ENCODE measurements at regions not wholly inside any gene's neighbourhood (a gene's known extent, or its start where the extent isn't known, plus 50 kb on each side); places are given as distances from the start of the nearest gene placed in this dataset.

DNA sequence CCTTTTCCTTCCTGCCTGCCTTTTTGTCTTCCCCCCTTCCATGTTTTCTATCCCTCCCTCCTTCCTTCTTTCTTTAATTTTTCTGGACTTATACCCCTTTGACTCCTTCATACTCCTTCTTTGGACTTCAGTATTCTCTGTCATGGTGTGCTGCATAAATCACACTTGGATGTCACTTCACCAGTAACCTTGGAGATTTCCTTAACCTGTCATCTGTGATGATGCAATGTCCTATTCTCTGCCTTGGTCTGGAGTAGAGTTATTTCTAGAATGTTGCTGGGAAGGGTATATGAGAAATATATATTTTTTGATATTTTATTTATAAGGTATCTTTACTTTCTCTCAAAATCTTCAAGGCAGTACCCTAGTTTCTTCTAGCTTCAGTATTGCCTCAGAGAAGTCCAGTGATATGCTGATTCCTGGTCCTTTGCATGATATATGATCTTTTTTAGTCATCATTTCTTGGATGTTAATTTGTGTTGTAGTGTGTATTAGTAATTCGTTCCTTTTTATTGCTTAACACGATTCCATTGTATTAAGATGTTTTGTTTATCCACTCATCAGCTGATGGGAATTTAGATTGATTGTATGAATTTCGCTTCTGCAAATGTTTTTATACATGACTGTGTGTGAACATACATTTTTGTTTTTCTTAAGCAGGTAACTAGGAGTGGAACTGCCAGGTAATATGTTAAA lies 206.9 kb upstream of the MBL2 start:
- H3K4me1 ChIP-seq (replicated peaks; ENCODE audit: insufficient read depth) = no peaks in the 10 kb centered on the region
- no peaks in the 10 kb centered on the region for H3K36me3 ChIP-seq (ENCODE audit: low read depth)
- H3K27ac ChIP-seq = no peak overlapping the region
- intact Hi-C loops (cut with micrococcal nuclease; ENCODE audit: unreplicated experiment) = no loop called here
- no TSS peak for BruUV-seq (replicated peaks)
- POLR2A ChIA-PET (ENCODE audit: unreplicated experiment) = no interaction called here
- no peaks in the 10 kb centered on the region for H3K9me2 ChIP-seq (ENCODE audit: insufficient read depth)
- TF ChIP-seq, protein P1, sequence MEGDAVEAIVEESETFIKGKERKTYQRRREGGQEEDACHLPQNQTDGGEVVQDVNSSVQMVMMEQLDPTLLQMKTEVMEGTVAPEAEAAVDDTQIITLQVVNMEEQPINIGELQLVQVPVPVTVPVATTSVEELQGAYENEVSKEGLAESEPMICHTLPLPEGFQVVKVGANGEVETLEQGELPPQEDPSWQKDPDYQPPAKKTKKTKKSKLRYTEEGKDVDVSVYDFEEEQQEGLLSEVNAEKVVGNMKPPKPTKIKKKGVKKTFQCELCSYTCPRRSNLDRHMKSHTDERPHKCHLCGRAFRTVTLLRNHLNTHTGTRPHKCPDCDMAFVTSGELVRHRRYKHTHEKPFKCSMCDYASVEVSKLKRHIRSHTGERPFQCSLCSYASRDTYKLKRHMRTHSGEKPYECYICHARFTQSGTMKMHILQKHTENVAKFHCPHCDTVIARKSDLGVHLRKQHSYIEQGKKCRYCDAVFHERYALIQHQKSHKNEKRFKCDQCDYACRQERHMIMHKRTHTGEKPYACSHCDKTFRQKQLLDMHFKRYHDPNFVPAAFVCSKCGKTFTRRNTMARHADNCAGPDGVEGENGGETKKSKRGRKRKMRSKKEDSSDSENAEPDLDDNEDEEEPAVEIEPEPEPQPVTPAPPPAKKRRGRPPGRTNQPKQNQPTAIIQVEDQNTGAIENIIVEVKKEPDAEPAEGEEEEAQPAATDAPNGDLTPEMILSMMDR (conservative IDR thresholded peaks at IDR 0.05) = no peak
- TF ChIP-seq EZH2 (IDR thresholded peaks at IDR 0.05; ENCODE audit: low read depth) = no peak
- CTCF ChIA-PET = no interaction called here
- no peaks in the 10 kb centered on the region for H3K9me3 ChIP-seq (ENCODE audit: insufficient read depth, low read depth)
- no peak overlapping the region for H2AFZ ChIP-seq
- no peaks in the 10 kb centered on the region for H3K27me3 ChIP-seq (ENCODE audit: insufficient read depth, low read depth)
- DNase-seq = no peak
- H4K20me1 ChIP-seq (ENCODE audit: insufficient read depth) = no peaks in the 10 kb centered on the region; the same call in 1 of the 2 replicates
- H3K4me2 ChIP-seq = no peak overlapping the region
- no peaks in the 10 kb centered on the region for H3K79me2 ChIP-seq (ENCODE audit: low read depth)
- H3K4me3 ChIP-seq = no peak overlapping the region
- H3F3A ChIP-seq (ENCODE audit: insufficient read depth, low read depth) = no peaks in the 10 kb centered on the region

DNA sequence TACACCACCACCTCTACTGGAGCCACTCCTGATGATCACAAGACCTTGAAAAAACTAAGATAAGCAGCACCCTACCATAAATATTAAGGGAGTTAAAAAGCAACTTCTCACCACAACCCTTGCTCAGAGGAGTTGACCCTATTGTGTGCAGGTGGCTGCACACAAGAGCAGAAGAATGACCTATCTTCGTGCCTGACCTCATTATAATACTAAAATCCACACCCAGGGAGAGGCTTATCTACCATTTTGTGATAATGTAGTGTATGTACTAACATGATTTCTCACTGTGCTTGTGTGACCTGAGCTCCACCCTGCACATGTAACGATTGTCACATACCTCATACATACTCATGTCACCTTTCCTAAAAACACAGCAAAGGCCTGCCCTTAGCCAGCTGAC lies 205.0 kb upstream of the MBL2 start:
- H3K4me1 ChIP-seq (replicated peaks; ENCODE audit: insufficient read depth) = no peaks in the 10 kb centered on the region
- intact Hi-C loops (cut with micrococcal nuclease; ENCODE audit: unreplicated experiment) = no loop called here
- ChIA-PET CTCF (no interaction called here), POLR2A (ENCODE audit: unreplicated experiment) (no interaction called here)
- DNase-seq = no peak
- no peak overlapping the region for H3K27ac ChIP-seq
- no peaks in the 10 kb centered on the region for H3F3A ChIP-seq (ENCODE audit: insufficient read depth, low read depth)
- no peaks in the 10 kb centered on the region for H3K79me2 ChIP-seq (ENCODE audit: low read depth)
- H3K27me3 ChIP-seq (ENCODE audit: insufficient read depth, low read depth) = no peaks in the 10 kb centered on the region
- H3K9me3 ChIP-seq (ENCODE audit: insufficient read depth, low read depth) = no peaks in the 10 kb centered on the region
- no peaks in the 10 kb centered on the region for H3K36me3 ChIP-seq (ENCODE audit: low read depth)
- H2AFZ ChIP-seq = no peak overlapping the region
- H3K9me2 ChIP-seq (ENCODE audit: insufficient read depth) = no peaks in the 10 kb centered on the region
- BruUV-seq (replicated peaks) = no TSS peak
- H3K4me3 ChIP-seq = no peak overlapping the region
- H4K20me1 ChIP-seq (ENCODE audit: insufficient read depth) = no peaks in the 10 kb centered on the region; the same call in 1 of the 2 replicates
- no peak overlapping the region for H3K4me2 ChIP-seq
- TF ChIP-seq EZH2 (IDR thresholded peaks at IDR 0.05; ENCODE audit: low read depth) = no peak
- TF ChIP-seq, protein P1 (conservative IDR thresholded peaks at IDR 0.05) = no peak

DNA sequence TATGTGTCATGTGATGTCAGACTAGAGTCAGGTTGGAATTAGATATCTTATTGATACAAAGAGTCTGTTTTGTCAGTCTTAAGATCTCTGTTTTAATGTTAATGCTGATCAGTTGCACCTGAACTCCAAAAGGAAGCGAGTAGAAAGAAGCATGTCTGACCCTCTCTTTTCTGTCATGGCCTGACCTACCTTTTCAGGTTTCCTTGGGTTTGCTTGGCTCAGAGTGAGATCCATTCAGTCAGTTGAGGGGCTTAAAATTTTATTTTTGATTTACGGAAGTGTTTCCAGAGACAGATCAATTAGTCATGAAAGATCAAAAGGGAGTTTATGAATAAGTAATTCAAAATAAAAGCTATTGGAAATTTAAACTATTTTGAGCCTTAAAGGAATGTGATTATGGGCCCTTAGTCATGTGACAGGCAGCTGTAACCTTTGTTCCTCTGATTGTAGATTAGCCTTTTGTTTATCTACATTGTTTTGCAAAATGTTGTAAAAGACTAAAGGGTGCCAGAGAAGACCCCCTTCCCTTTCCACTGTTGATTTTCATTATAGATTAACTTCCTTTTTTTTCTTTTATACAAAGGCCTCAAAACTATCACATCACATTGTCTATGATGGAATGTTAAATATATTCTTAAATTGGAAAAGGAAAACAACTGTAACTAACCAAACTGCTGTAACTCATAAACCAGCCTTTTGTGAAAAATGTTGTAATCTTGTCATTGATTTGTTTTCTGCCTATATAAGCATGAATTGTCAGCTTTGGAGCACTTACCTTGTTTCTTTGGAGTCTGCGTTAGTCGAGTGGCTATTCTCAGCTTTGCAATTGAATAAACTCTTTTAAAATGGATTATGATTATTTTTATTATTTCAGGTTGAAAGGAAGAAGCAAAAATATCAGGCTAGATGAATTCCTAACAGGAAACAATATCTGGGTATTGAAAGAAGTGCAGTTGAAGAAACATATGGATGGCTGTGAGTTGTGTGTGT lies 195.5 kb upstream of the MBL2 start:
- TF ChIP-seq EZH2 (IDR thresholded peaks at IDR 0.05; ENCODE audit: low read depth) = no peak
- TF ChIP-seq, protein P1 (conservative IDR thresholded peaks at IDR 0.05) = no peak
- intact Hi-C loops (cut with micrococcal nuclease; ENCODE audit: unreplicated experiment) = no loop called here
- H3K4me1 ChIP-seq (replicated peaks; ENCODE audit: insufficient read depth) = no peaks in the 10 kb centered on the region
- CTCF ChIA-PET = no interaction called here
- no peaks in the 10 kb centered on the region for H4K20me1 ChIP-seq (ENCODE audit: insufficient read depth)
- no peak for DNase-seq
- H3K9me3 ChIP-seq (ENCODE audit: insufficient read depth, low read depth) = no peaks in the 10 kb centered on the region
- no peak overlapping the region for H2AFZ ChIP-seq
- no peak overlapping the region for H3K4me2 ChIP-seq
- H3K27ac ChIP-seq = no peak overlapping the region
- no peaks in the 10 kb centered on the region for H3F3A ChIP-seq (ENCODE audit: insufficient read depth, low read depth)
- no peak overlapping the region for H3K4me3 ChIP-seq
- no TSS peak for BruUV-seq (replicated peaks)
- no peaks in the 10 kb centered on the region for H3K36me3 ChIP-seq (ENCODE audit: low read depth)
- H3K79me2 ChIP-seq (ENCODE audit: low read depth) = no peaks in the 10 kb centered on the region
- no peaks in the 10 kb centered on the region for H3K9me2 ChIP-seq (ENCODE audit: insufficient read depth)
- no peaks in the 10 kb centered on the region for H3K27me3 ChIP-seq (ENCODE audit: insufficient read depth, low read depth)
- POLR2A ChIA-PET (ENCODE audit: unreplicated experiment) = no interaction called here
